ENCODE measurements at regions not wholly inside any gene's neighbourhood (a gene's known extent, or its start where the extent isn't known, plus 50 kb on each side); places are given as distances from the start of the nearest gene placed in this dataset.

GRCh38 chr10:129029851-129030602 is 437.0 kb upstream of the MGMT start:
- Histone ChIP-seq H3K36me3 (replicated peaks in 1 of 2; ENCODE audit: control insufficient read depth in 1 of 2, insufficient read depth in 2 of 2, low read length in 2 of 2) (no peaks in the 10 kb centered on the region), H3K27ac (ENCODE audit: extremely low read length, insufficient read depth, low read length) (no peak overlapping the region), H2AFZ (ENCODE audit: low read length) (no peak overlapping the region), H3K9me3 (ENCODE audit: low read length) (no peaks in the 10 kb centered on the region), H3K79me2 (ENCODE audit: insufficient read depth, low read length) (no peaks in the 10 kb centered on the region), H4K20me1 (ENCODE audit: insufficient read depth, low read length) (no peaks in the 10 kb centered on the region), H3K4me2 (ENCODE audit: low read depth, low read length) (no peak overlapping the region), H3K4me3 (replicated peaks in 1 of 3; ENCODE audit: insufficient read depth in 1 of 3, low read depth in 2 of 3, low read length in 3 of 3) (no peak overlapping the region), H3K4me1 (ENCODE audit: insufficient read depth, low read length) (no peaks in the 10 kb centered on the region), H3K9ac (ENCODE audit: insufficient read depth, low read depth, low read length) (no peak overlapping the region), H3K27me3 (ENCODE audit: control insufficient read depth in 1 of 2, insufficient read depth in 2 of 2, low read length in 2 of 2) (peaks cover 6 to 48% of the 10 kb centered on the region in 2 experiments; a peak in 4 of 5 replicates)
- intact Hi-C loops (cut with micrococcal nuclease; ENCODE audit: unreplicated experiment) (no loop called here), in situ Hi-C loops (cut with HindIII; ENCODE audit: extremely low pct_ligation_motif_present, low pct_unique_long_range_greater_than_20kb) (loop anchor here (5.0 kb wide), 1 partner anchor 942 kb away; no protein-coding TSS in a partner anchor)
- CTCF ChIA-PET (ENCODE audit: low intra/inter-chr PET ratio, low total read pairs): no interaction called here
- FAIRE-seq (no peak), ATAC-seq (no peak), DNase-seq (ENCODE audit: low spot score) (no peak)
- 14% methylated on average over 14 of the region's 14 CpGs for WGBS (ENCODE audit: low lambda C conversion rate)
- no TSS peak for BruUV-seq (replicated peaks)
- POLR2A ChIA-PET: no interaction called here
- TF ChIP-seq NCOA1 (CRISPR knock-in tag; IDR thresholded peaks at IDR 0.05) (no peak), THAP11 (CRISPR knock-in tag; IDR thresholded peaks at IDR 0.05) (no peak), MYC (CRISPR knock-in tag; IDR thresholded peaks at IDR 0.05; ENCODE audit: borderline replicate concordance) (no peak), NFATC3 (CRISPR knock-in tag; IDR thresholded peaks at IDR 0.05) (no peak), ZNF354B (CRISPR knock-in tag; IDR thresholded peaks at IDR 0.05) (no peak), HOXA7 (CRISPR knock-in tag; IDR thresholded peaks at IDR 0.05) (no peak), CREBL2 (CRISPR knock-in tag; IDR thresholded peaks at IDR 0.05; ENCODE audit: borderline replicate concordance) (no peak), FOSL1 (CRISPR knock-in tag; IDR thresholded peaks at IDR 0.05; ENCODE audit: borderline replicate concordance) (no peak), SYNCRIP (IDR thresholded peaks at IDR 0.05; ENCODE audit: insufficient read depth, low read depth, low read length) (no peak), ZNF615 (CRISPR knock-in tag; IDR thresholded peaks at IDR 0.05; ENCODE audit: borderline replicate concordance) (no peak), MTF1 (CRISPR knock-in tag; IDR thresholded peaks at IDR 0.05) (no peak)
- TF ChIP-seq, protein P1, sequence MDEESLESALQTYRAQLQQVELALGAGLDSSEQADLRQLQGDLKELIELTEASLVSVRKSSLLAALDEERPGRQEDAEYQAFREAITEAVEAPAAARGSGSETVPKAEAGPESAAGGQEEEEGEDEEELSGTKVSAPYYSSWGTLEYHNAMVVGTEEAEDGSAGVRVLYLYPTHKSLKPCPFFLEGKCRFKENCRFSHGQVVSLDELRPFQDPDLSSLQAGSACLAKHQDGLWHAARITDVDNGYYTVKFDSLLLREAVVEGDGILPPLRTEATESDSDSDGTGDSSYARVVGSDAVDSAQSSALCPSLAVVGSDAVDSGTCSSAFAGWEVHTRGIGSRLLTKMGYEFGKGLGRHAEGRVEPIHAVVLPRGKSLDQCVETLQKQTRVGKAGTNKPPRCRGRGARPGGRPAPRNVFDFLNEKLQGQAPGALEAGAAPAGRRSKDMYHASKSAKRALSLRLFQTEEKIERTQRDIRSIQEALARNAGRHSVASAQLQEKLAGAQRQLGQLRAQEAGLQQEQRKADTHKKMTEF (CRISPR knock-in tag; IDR thresholded peaks at IDR 0.05): no peak

All from HepG2 (cell line).